Panc1 (cell line): ENCODE measurements at regions not wholly inside any gene's neighbourhood (a gene's known extent, or its start where the extent isn't known, plus 50 kb on each side); places are given as distances from the start of the nearest gene placed in this dataset.

ENCODE experiments used
- ATAC-seq: fragments of 200-7000 bp; cut with Tn5 transposase; 2 replicates; pipeline ENCODE4 v1.9.1; 2020; ENCODE audit warnings: mild to moderate bottlenecking, moderate library complexity
- BruUV-seq: library from RNA; stranded (reverse); fragments of 400-500 nt; replicated peaks from 2 replicates; lab custom pipeline; 2021; lab: Mats Ljungman, UMichigan
- CTCF ChIA-PET: fragments of 300-600 bp; sonication (Branson Sonifier 250); formaldehyde crosslinking; loops from one replicate; lab custom pipeline; 2022; ENCODE audit warnings: antibody characterized with exemption; lab: Charles Lee
- POLR2A ChIA-PET: fragments of 300-600 bp; sonication (Branson Sonifier 250); formaldehyde crosslinking; loops from one replicate; lab custom pipeline; 2022; ENCODE audit warnings: antibody characterized with exemption; lab: Charles Lee
- DNase-seq: peaks from one replicate; pipeline ENCODE4 v3.0.0-alpha.2; 2010; ENCODE audit warnings: low read depth, low spot score
- H3K27ac ChIP-seq: 2 replicates; pipeline ENCODE4 v1.5.1; 2011; ENCODE audit warnings: mild to moderate bottlenecking, low read length, inconsistent platforms
- H3K27me3 ChIP-seq: fragments of 200-500 bp; sonication (Bioruptor generic); 2 replicates; pipeline ENCODE4 v1.6.0; 2014; ENCODE audit warnings: low read length, inconsistent platforms; ENCODE audit not compliant: control insufficient read depth, insufficient read depth
- H3K36me3 ChIP-seq: fragments of 200-500 bp; sonication (Bioruptor generic); 2 replicates; pipeline ENCODE4 v1.5.1; 2014; ENCODE audit warnings: inconsistent platforms, mild to moderate bottlenecking, low read length, moderate library complexity; ENCODE audit not compliant: control insufficient read depth, insufficient read depth
- H3K4me1 ChIP-seq: 2 replicates; pipeline ENCODE4 v1.5.1; 2011; ENCODE audit warnings: inconsistent platforms, mild to moderate bottlenecking, low read length, moderate library complexity; ENCODE audit not compliant: control insufficient read depth, insufficient read depth
- H3K4me3 ChIP-seq, 2 experiments: 2 replicates each; pipeline ENCODE4 v1.5.1; 2011 to 2012; ENCODE audit warnings: low read depth in 2 of 2, low read length in 2 of 2, mild to moderate bottlenecking in 2 of 2, inconsistent platforms in 1 of 2, moderate library complexity in 1 of 2
- H3K9me3 ChIP-seq: fragments of 200-500 bp; sonication (Bioruptor generic); 2 replicates; pipeline ENCODE4 v1.5.1; 2014; ENCODE audit warnings: low read depth, mild to moderate bottlenecking, inconsistent platforms, low read length, moderate library complexity; ENCODE audit not compliant: control insufficient read depth, insufficient read depth
- CTCF ChIP-seq: fragments of 450-650 bp; IDR thresholded peaks from 2 replicates; pipeline ENCODE4 v1.5.1; 2017; ENCODE audit warnings: mild to moderate bottlenecking
- POLR2AphosphoS5 ChIP-seq: IDR thresholded peaks from 2 replicates; pipeline ENCODE4 v1.6.1; 2012; ENCODE audit warnings: mild to moderate bottlenecking, low read depth, low read length, moderate library complexity
- REST ChIP-seq, 2 experiments: IDR thresholded peaks; 2 replicates each; pipeline ENCODE4 v1.6.1; 2011 to 2012; ENCODE audit warnings: low read depth in 2 of 2, control low read depth in 1 of 2, low read length in 1 of 2, mild to moderate bottlenecking in 1 of 2, moderate library complexity in 1 of 2; ENCODE audit not compliant: insufficient read depth in 1 of 2
- SIN3A ChIP-seq: IDR thresholded peaks from 2 replicates; pipeline ENCODE4 v1.6.1; 2012; ENCODE audit warnings: low read depth, mild to moderate bottlenecking, low read length, moderate library complexity, borderline replicate concordance; ENCODE audit not compliant: insufficient read depth
- TCF7L2 ChIP-seq: IDR thresholded peaks from 2 replicates; pipeline ENCODE4 v1.6.1; 2011; ENCODE audit warnings: mild to moderate bottlenecking, low read depth, low read length, inconsistent platforms
- in situ Hi-C: cut with HindIII; loops from 2 replicates; pipeline ENCODE4 v1.10.0; 2016; ENCODE audit warnings: low sequenced_read_pairs, low pct_unique_long_range_greater_than_20kb
- intact Hi-C: fragments of 100-400 bp; cut with micrococcal nuclease; formaldehyde crosslinking; loops from one replicate; pipeline ENCODE4 v1.10.0; 2022; ENCODE audit not compliant: unreplicated experiment

- ChIA-PET CTCF (no interaction called here), POLR2A (no interaction called here)
- no peak for TF ChIP-seq TCF7L2
- Histone ChIP-seq H3K36me3 (no peaks in the 10 kb centered on the region), H3K4me1 (no peaks in the 10 kb centered on the region), H3K9me3 (no peaks in the 10 kb centered on the region), H3K27ac (no peak overlapping the region), H3K4me3 (no peak overlapping the region), H3K27me3 (no peaks in the 10 kb centered on the region)
- in situ Hi-C loops: no loop called here
- no TSS peak for BruUV-seq
- intact Hi-C loops: loop anchor here (1.0 kb wide), 1 partner anchor 10 kb away; no protein-coding TSS in a partner anchor
- DNase-seq (no peak), ATAC-seq (no peak)
Observed at GRCh38 chr2:193824474-193824873, 1629.7 kb upstream of the TMEFF2 start.

GRCh38 chr2:193818801-193819499, 1624.2 kb upstream of the TMEFF2 start:
- no peaks in the 10 kb centered on the region for H3K9me3 ChIP-seq
- ATAC-seq: no peak

More at GRCh38 chr2:193818801-193819499, 1624.2 kb upstream of the TMEFF2 start:
- no peak overlapping the region for H3K4me3 ChIP-seq
- no peaks in the 10 kb centered on the region for H3K36me3 ChIP-seq
- TF ChIP-seq TCF7L2 (no peak), POLR2AphosphoS5 (no peak), CTCF (no peak), SIN3A (no peak), REST (IDR thresholded peaks at IDR 0.05; ENCODE audit: insufficient read depth in 1 of 2, low read depth in 2 of 2, low read length in 1 of 2) (no peak)
- H3K27me3 ChIP-seq: no peaks in the 10 kb centered on the region
- intact Hi-C loops: no loop called here
- BruUV-seq: no TSS peak
- POLR2A ChIA-PET: no interaction called here
- CTCF ChIA-PET: no interaction called here
- H3K27ac ChIP-seq: no peak overlapping the region
- in situ Hi-C loops: no loop called here
- H3K4me1 ChIP-seq: no peaks in the 10 kb centered on the region
- DNase-seq: no peak
